ENCODE measurements at regions not wholly inside any gene's neighbourhood (a gene's known extent, or its start where the extent isn't known, plus 50 kb on each side); places are given as distances from the start of the nearest gene placed in this dataset.

GRCh38 chrX:17922303-17922702 lies 61.2 kb upstream of the RAI2 start:
- no peaks in the 10 kb centered on the region for H3K4me1 ChIP-seq (ENCODE audit: control insufficient read depth, insufficient read depth, low read length)
- no peaks in the 10 kb centered on the region for H3K9me3 ChIP-seq (replicated peaks; ENCODE audit: low read length)
- H3K27me3 ChIP-seq (ENCODE audit: control insufficient read depth, insufficient read depth, low read length), result no peaks in the 10 kb centered on the region
- H3K36me3 ChIP-seq (ENCODE audit: insufficient read depth, low read length), result no peaks in the 10 kb centered on the region
- H3K4me3 ChIP-seq (ENCODE audit: low read length), result no peak overlapping the region
- H3K4me2 ChIP-seq (ENCODE audit: low read length), result no peak overlapping the region
- H3K9ac ChIP-seq (ENCODE audit: low read depth, low read length), result no peak overlapping the region

- Histone ChIP-seq H3K4me3 (ENCODE audit: low read length) (no peak overlapping the region), H3K9ac (ENCODE audit: low read depth, low read length) (no peak overlapping the region), H3K4me2 (ENCODE audit: low read length) (no peak overlapping the region), H3K27me3 (ENCODE audit: control insufficient read depth, insufficient read depth, low read length) (no peaks in the 10 kb centered on the region), H3K36me3 (ENCODE audit: insufficient read depth, low read length) (no peaks in the 10 kb centered on the region), H3K4me1 (ENCODE audit: control insufficient read depth, insufficient read depth, low read length) (no peaks in the 10 kb centered on the region), H3K9me3 (replicated peaks; ENCODE audit: low read length) (no peaks in the 10 kb centered on the region)
Measured at GRCh38 chrX:17919896-17920446, 58.9 kb upstream of the RAI2 start.

DNA sequence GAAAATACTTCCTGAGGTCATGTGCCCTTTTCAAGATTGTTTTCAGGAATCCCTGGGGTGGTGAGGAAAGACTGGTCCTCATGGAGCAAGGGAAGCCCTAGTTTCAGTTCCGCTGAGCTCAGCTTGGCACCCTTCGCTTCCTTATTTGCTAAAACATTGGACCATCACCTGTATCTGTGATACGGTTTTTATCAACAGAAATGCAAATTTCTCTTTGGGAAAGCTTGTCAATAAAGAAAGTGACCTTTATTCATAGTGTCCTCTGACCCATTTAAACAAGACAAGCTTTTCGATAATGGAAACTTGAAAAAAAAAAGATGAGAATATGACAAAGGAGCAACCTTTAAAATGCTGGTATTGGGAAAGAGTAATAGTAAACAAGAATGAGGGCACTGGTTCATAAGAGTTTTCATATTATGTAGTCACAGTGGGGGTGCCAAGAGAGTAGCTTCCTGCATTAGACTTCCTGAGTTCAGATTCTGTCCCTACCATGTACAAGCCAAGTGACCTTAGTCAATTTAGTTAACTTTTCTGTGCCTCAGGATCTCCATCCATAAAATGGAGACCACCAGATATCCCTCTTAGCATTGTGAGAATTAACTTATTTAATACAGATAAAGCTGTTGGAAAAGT lies 57.0 kb upstream of the RAI2 start:
- no peak overlapping the region for H3K9ac ChIP-seq (ENCODE audit: low read depth, low read length)
- no peak overlapping the region for H3K4me2 ChIP-seq (ENCODE audit: low read length)
- H3K36me3 ChIP-seq (ENCODE audit: insufficient read depth, low read length), result no peaks in the 10 kb centered on the region
- no peaks in the 10 kb centered on the region for H3K4me1 ChIP-seq (ENCODE audit: control insufficient read depth, insufficient read depth, low read length)
- no peaks in the 10 kb centered on the region for H3K27me3 ChIP-seq (ENCODE audit: control insufficient read depth, insufficient read depth, low read length)
- H3K9me3 ChIP-seq (replicated peaks; ENCODE audit: low read length), result no peaks in the 10 kb centered on the region
- no peak overlapping the region for H3K4me3 ChIP-seq (ENCODE audit: low read length)

GRCh38 chrX:17913801-17914200 lies 52.7 kb upstream of the RAI2 start:
- H3K36me3 ChIP-seq (ENCODE audit: insufficient read depth, low read length), result no peaks in the 10 kb centered on the region

More at GRCh38 chrX:17913801-17914200, 52.7 kb upstream of the RAI2 start:
- Histone ChIP-seq H3K9ac (ENCODE audit: low read depth, low read length) (no peak overlapping the region), H3K4me3 (ENCODE audit: low read length) (no peak overlapping the region), H3K4me2 (ENCODE audit: low read length) (no peak overlapping the region), H3K4me1 (ENCODE audit: control insufficient read depth, insufficient read depth, low read length) (no peaks in the 10 kb centered on the region), H3K27me3 (ENCODE audit: control insufficient read depth, insufficient read depth, low read length) (no peaks in the 10 kb centered on the region), H3K9me3 (replicated peaks; ENCODE audit: low read length) (no peaks in the 10 kb centered on the region)

Data from skeletal muscle satellite cell (primary cell).